SK-N-SH treated with all-trans-retinoic acid at 6 μM for 48 hours (cell line): ENCODE measurements at regions not wholly inside any gene's neighbourhood (a gene's known extent, or its start where the extent isn't known, plus 50 kb on each side); places are given as distances from the start of the nearest gene placed in this dataset.

ENCODE experiments used
- ATAC-seq: fragments of 200-7000 bp; cut with Tn5 transposase; 3 replicates; pipeline ENCODE4 v1.9.1; 2020; ENCODE audit warnings: mild to moderate bottlenecking, moderate library complexity
- ARNTL ChIP-seq: fragments of 450-650 bp; formaldehyde crosslinking; IDR thresholded peaks from 2 replicates; pipeline ENCODE4 v1.5.0; 2020; ENCODE audit warnings: low read depth, mild to moderate bottlenecking, moderate library complexity, borderline replicate concordance
- BACH2 ChIP-seq: fragments of 250-450 bp; sonication (Bioruptor Pico); IDR thresholded peaks from 2 replicates; pipeline ENCODE4 v1.9.0; 2021; ENCODE audit warnings: mild to moderate bottlenecking, borderline replicate concordance
- CREB5 ChIP-seq: fragments of 250-450 bp; sonication (Bioruptor Pico); IDR thresholded peaks from 2 replicates; pipeline ENCODE4 v1.5.1; 2020; ENCODE audit warnings: low read depth, mild to moderate bottlenecking, moderate library complexity
- CSDC2 ChIP-seq: fragments of 250-450 bp; sonication (Bioruptor Pico); IDR thresholded peaks from 2 replicates; pipeline ENCODE4 v1.5.0; 2020; ENCODE audit warnings: mild to moderate bottlenecking, moderate library complexity
- CSRNP3 ChIP-seq: fragments of 250-450 bp; sonication (Bioruptor Pico); IDR thresholded peaks from 2 replicates; pipeline ENCODE4 v1.5.1; 2021; ENCODE audit warnings: mild to moderate bottlenecking, moderate library complexity
- ESRRG ChIP-seq: fragments of 250-450 bp; sonication (Bioruptor Pico); IDR thresholded peaks from 2 replicates; pipeline ENCODE4 v1.6.1; 2021; ENCODE audit warnings: mild to moderate bottlenecking
- GLIS3 ChIP-seq: fragments of 250-450 bp; sonication (Bioruptor Pico); IDR thresholded peaks from 2 replicates; pipeline ENCODE4 v1.5.0; 2020; ENCODE audit warnings: mild to moderate bottlenecking, moderate library complexity
- ISL1 ChIP-seq: fragments of 250-450 bp; sonication (Bioruptor Pico); IDR thresholded peaks from 2 replicates; pipeline ENCODE4 v2.1.2; 2022; ENCODE audit warnings: mild to moderate bottlenecking, moderate library complexity
- OSR1 ChIP-seq: fragments of 250-450 bp; sonication (Bioruptor Pico); IDR thresholded peaks from 2 replicates; pipeline ENCODE4 v1.8.0; 2022; ENCODE audit warnings: moderate library complexity, mild to moderate bottlenecking, inconsistent platforms
- PPARA ChIP-seq: fragments of 250-450 bp; sonication (Bioruptor Pico); IDR thresholded peaks from 2 replicates; pipeline ENCODE4 v1.5.0; 2020; ENCODE audit warnings: mild to moderate bottlenecking, borderline replicate concordance
- RARB ChIP-seq: fragments of 250-450 bp; sonication (Bioruptor Pico); IDR thresholded peaks from 2 replicates; pipeline ENCODE4 v1.8.0; 2021; ENCODE audit warnings: mild to moderate bottlenecking, moderate library complexity
- SNAI2 ChIP-seq: fragments of 250-450 bp; sonication (Bioruptor Pico); IDR thresholded peaks from 2 replicates; pipeline ENCODE4 v1.5.0; 2020; ENCODE audit warnings: mild to moderate bottlenecking, moderate library complexity
- TCF4 ChIP-seq: fragments of 250-450 bp; sonication (Bioruptor Pico); IDR thresholded peaks from 2 replicates; pipeline ENCODE4 v1.8.0; 2021; ENCODE audit warnings: mild to moderate bottlenecking, moderate library complexity, borderline replicate concordance
- ZFP3 ChIP-seq: fragments of 250-450 bp; sonication (Bioruptor Pico); IDR thresholded peaks from 2 replicates; pipeline ENCODE4 v1.5.0; 2020; ENCODE audit warnings: mild to moderate bottlenecking, moderate library complexity
- ZFP30 ChIP-seq: fragments of 450-650 bp; formaldehyde crosslinking; IDR thresholded peaks from 2 replicates; pipeline ENCODE4 v1.5.0; 2022; ENCODE audit warnings: mild to moderate bottlenecking, moderate library complexity
- ZNF565 ChIP-seq: fragments of 450-650 bp; formaldehyde crosslinking; conservative IDR thresholded peaks from 2 replicates; pipeline ENCODE4 v1.5.0; 2020; ENCODE audit warnings: low read depth, mild to moderate bottlenecking, moderate library complexity
- ZNF70 ChIP-seq: fragments of 450-650 bp; formaldehyde crosslinking; IDR thresholded peaks from 2 replicates; pipeline ENCODE4 v1.5.0; 2020; ENCODE audit warnings: mild to moderate bottlenecking, moderate library complexity
- ZNF8 ChIP-seq: fragments of 450-650 bp; formaldehyde crosslinking; IDR thresholded peaks from 2 replicates; pipeline ENCODE4 v1.5.0; 2020; ENCODE audit warnings: mild to moderate bottlenecking, moderate library complexity
- TF ChIP-seq, protein P1 (sequence below): fragments of 250-450 bp; sonication (Bioruptor Pico); IDR thresholded peaks from 2 replicates; pipeline ENCODE4 v1.8.0; 2021; ENCODE audit warnings: low read depth, mild to moderate bottlenecking, moderate library complexity, borderline replicate concordance
- TF ChIP-seq, protein P2 (sequence below): fragments of 250-450 bp; sonication (Bioruptor Pico); IDR thresholded peaks from 2 replicates; pipeline ENCODE4 v1.8.0; 2020; ENCODE audit warnings: mild to moderate bottlenecking, moderate library complexity, borderline replicate concordance
- TF ChIP-seq, protein P3 (sequence below): fragments of 250-450 bp; sonication (Bioruptor Pico); IDR thresholded peaks from 2 replicates; pipeline ENCODE4 v1.5.0; 2020; ENCODE audit warnings: mild to moderate bottlenecking, moderate library complexity

GRCh38 chr6:159400826-159401225, 231.6 kb downstream of the FNDC1 start:
- TF ChIP-seq, protein P1, sequence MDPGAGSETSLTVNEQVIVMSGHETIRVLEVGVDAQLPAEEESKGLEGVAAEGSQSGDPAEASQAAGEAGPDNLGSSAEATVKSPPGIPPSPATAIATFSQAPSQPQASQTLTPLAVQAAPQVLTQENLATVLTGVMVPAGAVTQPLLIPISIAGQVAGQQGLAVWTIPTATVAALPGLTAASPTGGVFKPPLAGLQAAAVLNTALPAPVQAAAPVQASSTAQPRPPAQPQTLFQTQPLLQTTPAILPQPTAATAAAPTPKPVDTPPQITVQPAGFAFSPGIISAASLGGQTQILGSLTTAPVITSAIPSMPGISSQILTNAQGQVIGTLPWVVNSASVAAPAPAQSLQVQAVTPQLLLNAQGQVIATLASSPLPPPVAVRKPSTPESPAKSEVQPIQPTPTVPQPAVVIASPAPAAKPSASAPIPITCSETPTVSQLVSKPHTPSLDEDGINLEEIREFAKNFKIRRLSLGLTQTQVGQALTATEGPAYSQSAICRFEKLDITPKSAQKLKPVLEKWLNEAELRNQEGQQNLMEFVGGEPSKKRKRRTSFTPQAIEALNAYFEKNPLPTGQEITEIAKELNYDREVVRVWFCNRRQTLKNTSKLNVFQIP (CRISPR knock-in tag), result no peak
- TF ChIP-seq CSDC2 (CRISPR knock-in tag), result no peak
- TF ChIP-seq CSRNP3 (CRISPR knock-in tag), result no peak
- no peak for TF ChIP-seq TCF4 (CRISPR knock-in tag)
- TF ChIP-seq PPARA, result no peak
- no peak for TF ChIP-seq RARB (CRISPR knock-in tag)
- no peak for TF ChIP-seq SNAI2 (CRISPR knock-in tag)
- no peak for TF ChIP-seq GLIS3
- TF ChIP-seq, protein P2, sequence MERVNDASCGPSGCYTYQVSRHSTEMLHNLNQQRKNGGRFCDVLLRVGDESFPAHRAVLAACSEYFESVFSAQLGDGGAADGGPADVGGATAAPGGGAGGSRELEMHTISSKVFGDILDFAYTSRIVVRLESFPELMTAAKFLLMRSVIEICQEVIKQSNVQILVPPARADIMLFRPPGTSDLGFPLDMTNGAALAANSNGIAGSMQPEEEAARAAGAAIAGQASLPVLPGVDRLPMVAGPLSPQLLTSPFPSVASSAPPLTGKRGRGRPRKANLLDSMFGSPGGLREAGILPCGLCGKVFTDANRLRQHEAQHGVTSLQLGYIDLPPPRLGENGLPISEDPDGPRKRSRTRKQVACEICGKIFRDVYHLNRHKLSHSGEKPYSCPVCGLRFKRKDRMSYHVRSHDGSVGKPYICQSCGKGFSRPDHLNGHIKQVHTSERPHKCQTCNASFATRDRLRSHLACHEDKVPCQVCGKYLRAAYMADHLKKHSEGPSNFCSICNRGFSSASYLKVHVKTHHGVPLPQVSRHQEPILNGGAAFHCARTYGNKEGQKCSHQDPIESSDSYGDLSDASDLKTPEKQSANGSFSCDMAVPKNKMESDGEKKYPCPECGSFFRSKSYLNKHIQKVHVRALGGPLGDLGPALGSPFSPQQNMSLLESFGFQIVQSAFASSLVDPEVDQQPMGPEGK (CRISPR knock-in tag), result no peak
- no peak for TF ChIP-seq ARNTL (CRISPR knock-in tag)
- no peak for TF ChIP-seq ZFP3 (CRISPR knock-in tag)
- TF ChIP-seq, protein P3, sequence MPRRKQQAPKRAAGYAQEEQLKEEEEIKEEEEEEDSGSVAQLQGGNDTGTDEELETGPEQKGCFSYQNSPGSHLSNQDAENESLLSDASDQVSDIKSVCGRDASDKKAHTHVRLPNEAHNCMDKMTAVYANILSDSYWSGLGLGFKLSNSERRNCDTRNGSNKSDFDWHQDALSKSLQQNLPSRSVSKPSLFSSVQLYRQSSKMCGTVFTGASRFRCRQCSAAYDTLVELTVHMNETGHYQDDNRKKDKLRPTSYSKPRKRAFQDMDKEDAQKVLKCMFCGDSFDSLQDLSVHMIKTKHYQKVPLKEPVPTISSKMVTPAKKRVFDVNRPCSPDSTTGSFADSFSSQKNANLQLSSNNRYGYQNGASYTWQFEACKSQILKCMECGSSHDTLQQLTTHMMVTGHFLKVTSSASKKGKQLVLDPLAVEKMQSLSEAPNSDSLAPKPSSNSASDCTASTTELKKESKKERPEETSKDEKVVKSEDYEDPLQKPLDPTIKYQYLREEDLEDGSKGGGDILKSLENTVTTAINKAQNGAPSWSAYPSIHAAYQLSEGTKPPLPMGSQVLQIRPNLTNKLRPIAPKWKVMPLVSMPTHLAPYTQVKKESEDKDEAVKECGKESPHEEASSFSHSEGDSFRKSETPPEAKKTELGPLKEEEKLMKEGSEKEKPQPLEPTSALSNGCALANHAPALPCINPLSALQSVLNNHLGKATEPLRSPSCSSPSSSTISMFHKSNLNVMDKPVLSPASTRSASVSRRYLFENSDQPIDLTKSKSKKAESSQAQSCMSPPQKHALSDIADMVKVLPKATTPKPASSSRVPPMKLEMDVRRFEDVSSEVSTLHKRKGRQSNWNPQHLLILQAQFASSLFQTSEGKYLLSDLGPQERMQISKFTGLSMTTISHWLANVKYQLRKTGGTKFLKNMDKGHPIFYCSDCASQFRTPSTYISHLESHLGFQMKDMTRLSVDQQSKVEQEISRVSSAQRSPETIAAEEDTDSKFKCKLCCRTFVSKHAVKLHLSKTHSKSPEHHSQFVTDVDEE (CRISPR knock-in tag), result no peak
- no peak for TF ChIP-seq ZFP30 (CRISPR knock-in tag)
- no peak for TF ChIP-seq ZNF8 (CRISPR knock-in tag)
- no peak for TF ChIP-seq OSR1
- TF ChIP-seq, all 23 proteins: peak for 0
- ATAC-seq, result no peak

DNA sequence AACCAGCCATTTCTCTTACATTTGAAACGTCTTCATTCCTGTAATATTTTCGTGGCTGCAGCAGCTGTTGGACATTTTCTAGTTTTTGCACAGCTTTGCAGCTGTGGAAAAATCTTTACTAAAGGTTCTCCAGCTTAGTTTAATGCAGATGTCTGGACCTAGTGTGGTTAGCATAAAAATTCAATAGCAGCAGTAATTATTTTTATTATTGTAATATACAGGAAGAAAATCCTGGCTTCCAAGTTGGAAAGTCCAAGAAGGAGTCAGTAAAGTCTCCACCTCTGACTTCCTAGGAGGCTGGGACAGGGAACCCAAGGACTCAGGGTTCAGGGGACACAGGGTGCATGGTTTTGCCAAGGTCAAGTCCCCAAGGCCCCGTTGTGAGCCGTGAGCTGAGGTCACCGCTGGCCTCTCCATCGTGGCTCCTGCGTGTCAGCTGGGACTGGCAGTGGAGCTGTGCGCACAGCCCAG, 230.6 kb downstream of the FNDC1 start:
- no peak for ATAC-seq
- no peak for TF ChIP-seq ZNF565 (CRISPR knock-in tag)
- TF ChIP-seq CREB5 (CRISPR knock-in tag), result no peak

DNA sequence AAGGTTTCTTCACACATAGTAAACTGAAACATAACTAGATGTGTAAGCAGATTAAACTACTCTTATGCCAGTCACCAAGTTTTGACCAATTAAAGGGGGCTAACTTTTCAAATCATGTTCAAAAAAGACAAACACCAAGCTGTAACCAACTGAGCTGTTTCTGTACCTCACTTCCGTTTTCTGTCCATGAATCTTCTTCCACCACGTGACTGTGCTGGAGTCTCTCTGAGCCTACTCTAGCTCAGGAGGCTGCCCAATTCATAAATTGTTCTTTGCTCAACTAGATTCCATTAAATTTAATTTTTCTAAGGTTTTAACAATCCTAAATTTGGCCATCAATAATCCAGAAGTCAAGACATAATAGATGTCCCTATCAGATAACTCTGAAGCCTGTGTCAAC, 229.4 kb downstream of the FNDC1 start:
- ATAC-seq, result no peak
- TF ChIP-seq ISL1, result no peak
- TF ChIP-seq RARB (CRISPR knock-in tag), result no peak
- no peak for TF ChIP-seq ZFP3 (CRISPR knock-in tag)
- TF ChIP-seq ESRRG, result no peak
- no peak for TF ChIP-seq SNAI2 (CRISPR knock-in tag)
- no peak for TF ChIP-seq ZNF70 (CRISPR knock-in tag)
- TF ChIP-seq, protein P2 (CRISPR knock-in tag), result no peak
- TF ChIP-seq, protein P1 (CRISPR knock-in tag), result no peak
- TF ChIP-seq, protein P3 (CRISPR knock-in tag), result no peak
- TF ChIP-seq TCF4 (CRISPR knock-in tag), result no peak
- no peak for TF ChIP-seq GLIS3
- TF ChIP-seq OSR1, result no peak
- no peak for TF ChIP-seq BACH2 (CRISPR knock-in tag)
